Sigmoid colon (tissue), 4 donors: ENCODE measurements at regions not wholly inside any gene's neighbourhood (a gene's known extent, or its start where the extent isn't known, plus 50 kb on each side); places are given as distances from the start of the nearest gene placed in this dataset.

Source experiments
- CTCF ChIP-seq, 4 experiments: fragments of 450-650 bp in 3 of 4; fragments of 200-600 bp in 1 of 4; IDR thresholded peaks; one replicate each; pipeline ENCODE4 v1.5.1; 2016 to 2019; ENCODE audit warnings: antibody characterized with exemption in 4 of 4, mild to moderate bottlenecking in 3 of 4, moderate library complexity in 2 of 4
- EP300 ChIP-seq, 4 donors: sonication (generic); formaldehyde crosslinking; IDR thresholded peaks; one replicate each; pipeline ENCODE4 v1.6.1; 2017; ENCODE audit warnings: antibody characterized with exemption in 4 of 4
- POLR2A ChIP-seq, 2 donors: fragments of 450-650 bp; IDR thresholded peaks; one replicate each; pipeline ENCODE4 v1.6.1; 2016; ENCODE audit warnings: antibody characterized with exemption in 2 of 2, mild to moderate bottlenecking in 2 of 2, moderate library complexity in 2 of 2
- POLR2AphosphoS5 ChIP-seq, 4 donors: sonication (generic); formaldehyde crosslinking; IDR thresholded peaks; one replicate each; pipeline ENCODE4 v1.6.1; 2017; ENCODE audit warnings: antibody characterized with exemption in 4 of 4

- TF ChIP-seq POLR2A (IDR thresholded peaks at IDR 0.05) (no peak), CTCF (IDR thresholded peaks at IDR 0.05) (no peak), POLR2AphosphoS5 (IDR thresholded peaks at IDR 0.05) (no peak), EP300 (IDR thresholded peaks at IDR 0.05) (no peak)
Observed at GRCh38 chr16:77009453-77009852, 181.5 kb upstream of the MON1B start.
